OCI-LY7 (cell line): ENCODE measurements at regions not wholly inside any gene's neighbourhood (a gene's known extent, or its start where the extent isn't known, plus 50 kb on each side); places are given as distances from the start of the nearest gene placed in this dataset.

Experiments
- EZH2phosphoT487 ChIP-seq: fragments of 200-600 bp; sonication (generic); IDR thresholded peaks from 2 replicates; pipeline ENCODE4 v1.6.1; 2018; ENCODE audit warnings: low read depth, borderline replicate concordance, mild to moderate bottlenecking, mixed run types, antibody characterized with exemption, low read length, moderate library complexity, mixed read lengths
- TF ChIP-seq, protein P1 (sequence below): fragments of 200-600 bp; sonication (generic); conservative IDR thresholded peaks from 2 replicates; pipeline ENCODE4 v1.5.1; 2014; ENCODE audit warnings: mild to moderate bottlenecking, antibody characterized with exemption, low read length, moderate library complexity, mixed read lengths

DNA sequence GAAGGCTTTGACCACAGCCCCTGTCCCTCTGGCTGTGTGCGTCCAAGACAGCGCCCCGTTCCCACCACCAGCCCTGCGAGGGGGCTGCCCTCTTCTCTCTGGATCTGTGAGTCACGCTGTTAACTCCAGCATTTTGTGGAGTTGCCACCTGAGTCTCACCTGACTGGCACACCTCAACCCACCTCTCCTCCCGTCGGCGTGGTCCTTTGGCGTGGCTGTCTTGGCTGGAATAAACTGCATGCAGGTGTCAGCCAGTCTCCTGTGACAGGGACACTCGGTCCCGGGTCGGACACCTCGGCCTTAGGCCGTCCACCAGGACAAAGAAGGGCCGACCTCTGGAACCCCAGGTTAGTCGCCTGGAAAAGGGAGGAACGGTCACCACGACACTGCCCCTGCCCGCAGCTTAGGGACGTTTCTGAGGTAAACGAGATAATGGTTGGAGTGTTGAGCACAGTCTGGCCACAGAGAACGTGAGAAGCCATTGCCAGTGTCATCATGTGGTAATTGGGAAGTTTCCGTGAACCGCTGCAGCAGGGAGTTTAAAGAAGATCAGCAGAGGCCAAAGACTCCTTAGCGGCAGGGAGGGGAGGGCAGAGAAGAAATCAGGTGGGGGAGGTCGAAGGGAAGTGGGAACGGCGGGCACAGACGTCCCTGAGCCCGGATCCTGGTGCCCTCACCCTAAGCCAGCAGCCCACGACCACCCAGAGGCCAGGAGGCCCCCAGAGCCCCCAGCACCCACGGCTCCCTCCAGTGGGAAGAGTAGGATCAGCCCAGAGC, 73.6 kb upstream of the FAM20C start:
- TF ChIP-seq, protein P1, sequence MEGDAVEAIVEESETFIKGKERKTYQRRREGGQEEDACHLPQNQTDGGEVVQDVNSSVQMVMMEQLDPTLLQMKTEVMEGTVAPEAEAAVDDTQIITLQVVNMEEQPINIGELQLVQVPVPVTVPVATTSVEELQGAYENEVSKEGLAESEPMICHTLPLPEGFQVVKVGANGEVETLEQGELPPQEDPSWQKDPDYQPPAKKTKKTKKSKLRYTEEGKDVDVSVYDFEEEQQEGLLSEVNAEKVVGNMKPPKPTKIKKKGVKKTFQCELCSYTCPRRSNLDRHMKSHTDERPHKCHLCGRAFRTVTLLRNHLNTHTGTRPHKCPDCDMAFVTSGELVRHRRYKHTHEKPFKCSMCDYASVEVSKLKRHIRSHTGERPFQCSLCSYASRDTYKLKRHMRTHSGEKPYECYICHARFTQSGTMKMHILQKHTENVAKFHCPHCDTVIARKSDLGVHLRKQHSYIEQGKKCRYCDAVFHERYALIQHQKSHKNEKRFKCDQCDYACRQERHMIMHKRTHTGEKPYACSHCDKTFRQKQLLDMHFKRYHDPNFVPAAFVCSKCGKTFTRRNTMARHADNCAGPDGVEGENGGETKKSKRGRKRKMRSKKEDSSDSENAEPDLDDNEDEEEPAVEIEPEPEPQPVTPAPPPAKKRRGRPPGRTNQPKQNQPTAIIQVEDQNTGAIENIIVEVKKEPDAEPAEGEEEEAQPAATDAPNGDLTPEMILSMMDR: no peak
- no peak for TF ChIP-seq EZH2phosphoT487
